Activated naive CD8-positive, alpha-beta T cell (primary cell): ENCODE measurements at regions not wholly inside any gene's neighbourhood (a gene's known extent, or its start where the extent isn't known, plus 50 kb on each side); places are given as distances from the start of the nearest gene placed in this dataset.

Experiments
- H3K27ac Mint-ChIP-seq: one replicate; pipeline ENCODE4 v1.8.0; 2021; ENCODE audit warnings: mixed read lengths
- H3K27me3 Mint-ChIP-seq: one replicate; pipeline ENCODE4 v1.8.0; 2021; ENCODE audit warnings: mixed read lengths
- H3K36me3 Mint-ChIP-seq: one replicate; pipeline ENCODE4 v1.8.0; 2021; ENCODE audit warnings: mixed read lengths
- H3K4me1 Mint-ChIP-seq: one replicate; pipeline ENCODE4 v1.8.0; 2021; ENCODE audit warnings: low read depth, mixed read lengths
- H3K4me3 Mint-ChIP-seq: one replicate; pipeline ENCODE4 v1.8.0; 2021; ENCODE audit warnings: mild to moderate bottlenecking, mixed read lengths
- H3K9me3 Mint-ChIP-seq: one replicate; pipeline ENCODE4 v1.8.0; 2021; ENCODE audit warnings: low read depth, mixed read lengths

DNA sequence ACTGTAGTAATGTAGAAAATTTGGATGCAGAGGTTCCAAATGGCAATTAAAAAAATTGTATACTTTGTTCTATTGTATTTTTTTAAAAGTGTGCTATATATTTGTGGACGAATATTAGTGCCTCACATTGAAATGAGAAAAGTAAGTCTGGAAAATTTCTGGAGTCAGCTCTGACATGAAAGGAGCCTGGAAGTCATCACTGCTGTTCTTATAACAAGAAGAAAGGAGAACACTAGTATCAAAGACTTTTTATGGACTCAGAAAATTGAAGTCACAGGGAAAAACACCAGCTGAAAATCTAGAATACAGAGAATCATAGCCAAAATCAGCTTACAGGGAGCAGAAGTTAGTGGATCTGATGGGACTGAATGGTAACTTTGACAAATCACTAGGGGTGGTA, 1450.7 kb upstream of the SPRY2 start:
- no peaks in the 10 kb centered on the region for H3K4me1 Mint-ChIP-seq
- peaks cover 13% of the 10 kb centered on the region for H3K9me3 Mint-ChIP-seq
- no peak overlapping the region for H3K4me3 Mint-ChIP-seq
- H3K27me3 Mint-ChIP-seq, result no peaks in the 10 kb centered on the region
- H3K36me3 Mint-ChIP-seq, result no peaks in the 10 kb centered on the region
- H3K27ac Mint-ChIP-seq, result no peak overlapping the region

DNA sequence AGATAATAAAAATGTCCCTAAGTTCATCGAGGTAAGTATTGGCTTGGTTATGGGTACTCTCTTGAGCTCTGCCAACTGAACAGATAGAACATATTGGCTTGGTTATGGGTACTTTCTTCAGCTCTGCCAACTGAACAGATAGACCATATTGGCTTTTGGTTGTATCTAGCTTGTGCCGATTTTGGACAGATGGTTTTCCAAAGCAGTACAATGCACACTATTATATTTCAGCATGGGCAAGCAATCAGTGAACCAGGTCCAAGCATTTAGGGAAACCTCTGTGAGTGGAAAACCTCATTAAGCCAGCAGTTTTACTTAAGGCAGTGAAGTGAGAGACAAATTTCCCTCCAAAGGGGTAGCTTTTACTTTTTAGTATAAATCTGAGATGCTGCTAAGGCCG, 1440.5 kb upstream of the SPRY2 start:
- Mint-ChIP-seq H3K4me3 (no peak overlapping the region), H3K9me3 (peaks cover 3% of the 10 kb centered on the region)

DNA sequence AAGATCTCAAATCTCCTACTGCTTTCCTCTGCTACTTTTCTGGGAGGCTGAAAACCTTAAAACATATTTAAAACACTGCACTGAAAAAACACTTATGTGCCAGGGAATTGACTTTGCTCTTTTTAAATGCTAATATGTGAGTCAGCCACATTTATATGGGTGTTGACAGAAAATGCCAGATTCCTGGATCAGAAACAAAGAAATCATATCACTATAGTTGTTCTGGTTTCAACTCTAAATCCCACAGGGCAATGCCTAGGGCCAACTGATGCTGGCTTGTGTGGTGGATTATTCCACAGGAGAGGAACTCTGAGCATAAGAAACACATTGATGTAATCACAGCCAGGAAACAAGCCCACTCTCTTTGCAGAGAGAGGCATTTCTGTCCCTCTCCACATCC, 1439.0 kb upstream of the SPRY2 start:
- Mint-ChIP-seq H3K36me3 (no peaks in the 10 kb centered on the region), H3K9me3 (no peaks in the 10 kb centered on the region), H3K4me1 (no peaks in the 10 kb centered on the region), H3K27me3 (no peaks in the 10 kb centered on the region), H3K27ac (no peak overlapping the region), H3K4me3 (no peak overlapping the region)

More for the DNA sequence above, 1440.5 kb upstream of the SPRY2 start:
- no peak overlapping the region for H3K27ac Mint-ChIP-seq
- H3K27me3 Mint-ChIP-seq, result no peaks in the 10 kb centered on the region
- no peaks in the 10 kb centered on the region for H3K4me1 Mint-ChIP-seq
- H3K36me3 Mint-ChIP-seq, result no peaks in the 10 kb centered on the region

DNA sequence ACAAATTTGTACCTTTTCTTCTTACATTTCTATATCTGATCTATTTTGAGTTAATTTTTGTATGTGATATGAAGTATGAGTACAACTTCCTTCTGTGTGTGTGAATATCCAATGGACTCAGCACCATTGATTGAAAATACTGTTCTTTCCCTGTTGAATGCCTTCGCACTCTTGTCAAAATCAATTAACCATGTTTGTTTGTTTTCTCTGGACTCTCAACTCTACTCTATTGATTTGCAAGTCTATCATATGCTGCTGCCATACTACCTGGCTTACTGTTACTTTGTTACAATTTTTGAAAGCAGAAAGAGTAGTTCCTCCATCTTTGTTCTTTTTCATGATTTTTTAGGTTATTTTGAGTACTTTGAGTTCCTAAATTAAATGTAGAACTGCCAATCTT, 1437.4 kb upstream of the SPRY2 start:
- H3K4me3 Mint-ChIP-seq, result no peak overlapping the region
- no peak overlapping the region for H3K27ac Mint-ChIP-seq
- H3K9me3 Mint-ChIP-seq, result peaks cover 6% of the 10 kb centered on the region
- no peaks in the 10 kb centered on the region for H3K4me1 Mint-ChIP-seq
- H3K36me3 Mint-ChIP-seq, result no peaks in the 10 kb centered on the region
- no peaks in the 10 kb centered on the region for H3K27me3 Mint-ChIP-seq

DNA sequence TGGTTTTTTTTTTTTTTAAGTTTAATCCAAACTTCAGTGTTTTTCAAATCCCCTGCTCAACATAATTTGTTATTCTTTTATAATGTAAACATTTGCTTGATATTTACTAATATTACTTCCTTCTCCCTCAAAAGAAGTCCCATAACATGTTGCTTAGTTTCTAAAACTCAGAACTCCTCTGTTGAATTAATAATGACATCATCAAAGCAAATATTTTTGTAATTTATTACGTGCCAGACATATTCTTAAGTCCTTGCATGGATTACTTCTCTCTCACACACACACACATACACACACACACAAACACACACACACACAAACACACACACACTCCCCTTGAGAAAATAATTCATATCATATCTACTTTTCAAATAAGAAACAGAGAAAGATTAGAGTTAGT, 1432.3 kb upstream of the SPRY2 start:
- Mint-ChIP-seq H3K36me3 (no peaks in the 10 kb centered on the region), H3K9me3 (peaks cover 16% of the 10 kb centered on the region), H3K4me3 (no peak overlapping the region), H3K27me3 (no peaks in the 10 kb centered on the region), H3K27ac (no peak overlapping the region), H3K4me1 (no peaks in the 10 kb centered on the region)

DNA sequence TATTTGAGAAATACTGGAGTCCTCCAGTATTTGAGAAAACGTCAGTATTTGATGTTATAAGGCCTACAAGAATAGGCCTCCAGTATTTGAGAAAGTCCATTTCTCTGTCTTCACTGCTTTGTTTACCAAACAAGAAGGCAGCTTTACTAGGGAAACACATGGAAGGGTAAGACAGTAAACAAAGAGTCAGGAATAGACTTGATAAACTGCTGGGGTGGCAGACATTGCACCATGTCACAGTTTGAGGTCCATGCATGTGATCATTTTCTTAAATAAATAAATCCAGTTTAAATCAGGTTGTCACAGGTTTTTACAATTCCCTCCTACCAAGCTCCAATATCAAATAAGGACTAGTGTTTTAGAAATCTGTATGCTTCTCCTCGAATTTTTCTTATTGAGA, 1431.0 kb upstream of the SPRY2 start:
- H3K4me3 Mint-ChIP-seq, result no peak overlapping the region
- H3K36me3 Mint-ChIP-seq, result no peaks in the 10 kb centered on the region
- H3K9me3 Mint-ChIP-seq, result peaks cover 16% of the 10 kb centered on the region
- H3K27me3 Mint-ChIP-seq, result no peaks in the 10 kb centered on the region
- H3K4me1 Mint-ChIP-seq, result no peaks in the 10 kb centered on the region
- no peak overlapping the region for H3K27ac Mint-ChIP-seq

DNA sequence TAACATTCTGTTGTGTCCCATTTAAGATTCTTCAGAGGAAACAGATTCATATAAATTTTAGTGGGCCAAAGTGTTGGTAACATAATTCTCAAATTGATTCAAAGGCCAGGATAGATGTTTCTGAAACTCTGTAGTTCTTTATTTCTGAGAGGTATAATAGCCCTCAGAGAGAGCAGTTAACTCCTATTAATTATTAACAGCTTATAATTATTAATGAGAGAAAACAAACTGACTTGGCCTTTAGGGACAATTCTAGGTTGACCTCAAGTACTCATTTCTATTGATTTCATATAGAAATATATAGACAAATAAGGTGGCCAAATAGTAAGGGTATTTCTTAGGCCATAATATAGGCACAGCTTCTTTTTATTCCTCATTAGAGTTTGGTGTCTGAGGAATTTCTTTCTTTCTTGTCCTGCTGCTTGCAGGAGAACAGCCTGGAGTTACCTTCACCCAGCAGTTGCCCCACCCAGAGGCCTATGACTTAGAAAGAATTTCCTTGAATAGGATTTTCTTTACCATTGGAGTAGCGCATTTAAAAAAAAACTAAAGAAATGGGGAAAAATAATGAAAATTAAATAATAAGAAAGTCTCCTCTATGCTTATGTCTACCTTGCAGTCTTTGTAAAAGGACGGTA, 1430.1 kb upstream of the SPRY2 start:
- Mint-ChIP-seq H3K27ac (no peak overlapping the region), H3K4me3 (no peak overlapping the region), H3K4me1 (no peaks in the 10 kb centered on the region), H3K27me3 (no peaks in the 10 kb centered on the region), H3K9me3 (peaks cover 16% of the 10 kb centered on the region), H3K36me3 (no peaks in the 10 kb centered on the region)

DNA sequence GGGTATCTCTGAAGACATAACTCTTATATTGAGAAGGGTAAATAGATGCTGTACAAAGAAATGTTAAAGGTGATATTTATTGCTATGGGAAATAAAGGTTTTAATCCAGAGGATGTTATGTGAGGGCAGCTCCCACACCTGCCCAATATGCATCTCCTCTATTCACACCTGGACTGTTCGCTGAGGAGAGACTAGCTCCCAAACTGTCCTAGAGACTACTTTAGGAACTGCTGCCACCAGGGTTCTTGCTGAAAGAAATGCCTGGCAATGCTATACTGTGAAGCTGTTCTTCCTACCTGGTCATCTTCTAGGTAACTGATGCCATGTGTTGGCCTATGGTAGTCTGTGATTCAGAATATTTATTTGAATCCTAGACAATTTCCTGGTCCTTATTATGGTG, 1421.5 kb upstream of the SPRY2 start:
- H3K9me3 Mint-ChIP-seq, result no peaks in the 10 kb centered on the region
- no peak overlapping the region for H3K27ac Mint-ChIP-seq
- no peaks in the 10 kb centered on the region for H3K36me3 Mint-ChIP-seq
- no peaks in the 10 kb centered on the region for H3K4me1 Mint-ChIP-seq
- no peaks in the 10 kb centered on the region for H3K27me3 Mint-ChIP-seq
- no peak overlapping the region for H3K4me3 Mint-ChIP-seq

DNA sequence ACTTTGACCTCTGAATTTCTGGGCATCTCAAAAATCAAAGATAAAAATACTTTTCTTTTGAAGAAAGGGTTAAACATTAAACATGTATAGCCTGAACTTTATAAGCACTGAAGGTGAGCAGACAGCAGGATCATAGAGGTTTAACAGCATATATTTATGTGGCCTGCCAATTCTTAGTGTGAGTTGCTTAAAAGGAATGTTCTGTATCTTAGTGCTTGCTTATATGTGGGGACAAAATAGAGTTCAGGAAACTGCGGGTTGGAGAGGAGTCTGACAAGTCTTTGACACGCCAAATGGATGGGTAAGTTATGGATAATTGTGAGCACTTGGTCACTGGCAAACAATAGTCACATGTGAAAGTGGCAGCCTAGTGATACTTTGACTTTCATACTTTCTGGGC, 1419.4 kb upstream of the SPRY2 start:
- no peaks in the 10 kb centered on the region for H3K27me3 Mint-ChIP-seq
- no peak overlapping the region for H3K4me3 Mint-ChIP-seq
- no peak overlapping the region for H3K27ac Mint-ChIP-seq
- H3K4me1 Mint-ChIP-seq, result no peaks in the 10 kb centered on the region
- H3K36me3 Mint-ChIP-seq, result no peaks in the 10 kb centered on the region
- no peaks in the 10 kb centered on the region for H3K9me3 Mint-ChIP-seq

DNA sequence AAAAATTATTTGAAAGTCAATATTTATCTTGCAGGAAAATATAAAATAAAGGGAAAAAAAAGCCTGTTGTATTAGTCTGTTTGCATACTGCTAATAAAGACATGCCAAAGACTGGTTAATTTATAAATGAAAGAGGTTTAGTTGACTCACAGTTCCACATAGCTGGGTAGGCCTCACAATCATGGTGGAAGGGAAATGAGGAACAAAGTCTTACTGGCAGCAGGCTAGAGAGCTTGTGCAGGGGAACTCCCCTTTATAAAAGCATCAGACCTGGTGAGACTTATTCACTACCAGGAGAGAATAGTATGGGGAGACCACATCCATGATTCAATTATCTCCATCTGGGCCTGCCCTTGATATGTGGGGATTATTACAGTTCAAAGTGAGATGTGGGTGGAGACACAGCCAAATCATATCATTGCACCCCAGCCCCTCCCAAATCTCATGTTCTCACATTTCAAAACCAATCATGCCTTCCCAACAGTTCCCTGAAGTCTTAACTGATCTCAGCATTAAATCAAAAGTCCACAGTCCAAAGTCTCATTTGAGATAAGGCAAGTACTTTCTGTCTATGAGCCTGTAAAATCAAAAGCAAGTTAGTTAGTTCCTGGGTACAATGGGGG, 1416.5 kb upstream of the SPRY2 start:
- no peak overlapping the region for H3K27ac Mint-ChIP-seq
- H3K36me3 Mint-ChIP-seq, result no peaks in the 10 kb centered on the region
- no peaks in the 10 kb centered on the region for H3K4me1 Mint-ChIP-seq
- no peak overlapping the region for H3K4me3 Mint-ChIP-seq
- H3K27me3 Mint-ChIP-seq, result no peaks in the 10 kb centered on the region
- peaks cover 7% of the 10 kb centered on the region for H3K9me3 Mint-ChIP-seq

DNA sequence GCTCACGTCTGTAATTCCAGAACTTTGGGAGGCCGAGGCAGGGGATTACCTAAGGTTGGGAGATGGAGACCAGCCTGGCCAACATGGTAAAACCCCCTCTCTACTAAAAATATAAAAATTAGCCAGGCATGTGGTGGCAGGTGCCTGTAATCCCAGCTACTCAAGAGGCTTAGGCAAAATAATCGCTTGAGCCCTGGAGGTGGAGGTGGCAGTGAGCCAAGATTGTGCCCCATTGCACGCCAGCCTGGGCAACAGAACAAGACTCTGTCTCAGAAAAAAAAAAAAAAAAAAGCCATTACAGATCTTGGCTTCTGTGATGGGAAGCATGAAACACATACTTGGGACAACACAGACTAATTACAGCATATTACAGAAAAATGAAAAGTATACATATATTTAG, 1404.5 kb upstream of the SPRY2 start:
- Mint-ChIP-seq H3K4me1 (no peaks in the 10 kb centered on the region), H3K9me3 (peaks cover 5% of the 10 kb centered on the region), H3K27me3 (no peaks in the 10 kb centered on the region), H3K4me3 (no peak overlapping the region), H3K36me3 (no peaks in the 10 kb centered on the region), H3K27ac (no peak overlapping the region)

DNA sequence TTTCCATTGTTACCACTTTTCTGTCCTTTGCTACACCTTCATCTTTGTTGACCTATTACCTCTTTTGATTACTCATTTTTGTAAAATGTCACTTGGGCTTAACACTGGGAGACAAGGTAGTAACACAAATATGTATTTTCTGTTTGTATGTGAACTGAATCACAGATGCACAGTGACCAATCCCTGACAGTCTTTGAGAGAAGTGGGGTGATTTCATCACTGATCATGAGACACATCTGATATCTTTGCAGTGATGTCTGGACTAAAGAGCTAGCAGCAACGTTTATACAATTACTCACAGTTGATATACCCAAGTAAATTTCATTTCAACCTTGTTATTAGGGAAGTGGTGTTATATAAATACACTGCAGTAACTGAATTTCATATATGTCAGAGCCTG, 1397.4 kb upstream of the SPRY2 start:
- Mint-ChIP-seq H3K36me3 (no peaks in the 10 kb centered on the region), H3K4me1 (no peaks in the 10 kb centered on the region), H3K27me3 (no peaks in the 10 kb centered on the region), H3K9me3 (peaks cover 28% of the 10 kb centered on the region), H3K27ac (no peak overlapping the region), H3K4me3 (no peak overlapping the region)

DNA sequence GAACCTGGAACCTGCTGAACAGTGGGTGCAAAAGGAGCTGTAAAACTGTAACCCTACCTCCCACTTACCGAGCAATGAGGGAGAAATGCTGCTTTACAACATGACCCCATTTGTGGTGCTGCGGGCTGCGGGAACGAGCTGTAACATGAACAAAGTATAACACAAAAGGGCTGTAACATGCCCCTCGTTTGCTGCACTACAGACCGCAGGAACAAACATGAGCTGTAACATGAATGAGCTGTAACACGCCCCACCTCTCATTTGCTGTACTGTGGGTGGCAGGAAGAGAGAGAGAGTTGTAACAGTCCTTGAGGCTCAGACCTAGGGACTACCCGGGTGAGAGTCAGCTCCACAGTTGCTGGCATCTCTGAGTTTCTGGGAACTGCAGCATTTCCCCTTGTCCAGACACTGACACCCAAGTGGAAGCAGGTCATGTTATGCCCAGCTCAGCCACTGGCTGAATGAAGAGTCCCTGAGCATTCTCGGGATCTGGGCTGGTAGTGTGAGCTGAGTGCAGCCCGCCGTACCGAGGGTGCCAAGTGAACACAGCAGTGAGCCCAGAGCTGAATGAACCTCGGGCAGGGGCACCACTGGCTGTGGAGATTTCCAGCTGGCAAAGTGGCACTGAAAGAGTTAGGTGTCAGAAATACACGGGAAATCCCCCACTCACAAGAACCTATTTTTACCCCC, 1385.3 kb upstream of the SPRY2 start:
- Mint-ChIP-seq H3K4me3 (no peak overlapping the region), H3K4me1 (no peaks in the 10 kb centered on the region), H3K36me3 (no peaks in the 10 kb centered on the region), H3K27ac (no peak overlapping the region), H3K27me3 (no peaks in the 10 kb centered on the region), H3K9me3 (peaks cover 23% of the 10 kb centered on the region)

DNA sequence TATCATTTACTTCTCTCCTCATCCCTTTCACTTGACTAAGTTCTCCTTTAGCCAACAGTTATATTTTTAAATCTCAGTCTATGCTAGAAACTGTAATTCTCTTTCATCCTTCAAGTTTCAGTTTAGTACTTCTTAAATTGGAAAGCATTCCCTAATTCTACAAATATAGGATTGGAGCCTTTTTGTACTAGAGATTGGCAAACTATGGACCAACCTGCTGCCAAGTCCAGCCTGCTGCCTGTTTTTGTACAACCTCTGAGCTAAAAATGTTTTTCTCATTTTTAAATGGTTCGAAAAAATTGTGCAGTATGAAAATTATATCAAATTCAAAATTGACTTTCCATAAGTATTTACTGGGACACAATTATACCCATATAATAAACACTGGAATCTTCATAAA, 1381.5 kb upstream of the SPRY2 start:
- no peaks in the 10 kb centered on the region for H3K36me3 Mint-ChIP-seq

DNA sequence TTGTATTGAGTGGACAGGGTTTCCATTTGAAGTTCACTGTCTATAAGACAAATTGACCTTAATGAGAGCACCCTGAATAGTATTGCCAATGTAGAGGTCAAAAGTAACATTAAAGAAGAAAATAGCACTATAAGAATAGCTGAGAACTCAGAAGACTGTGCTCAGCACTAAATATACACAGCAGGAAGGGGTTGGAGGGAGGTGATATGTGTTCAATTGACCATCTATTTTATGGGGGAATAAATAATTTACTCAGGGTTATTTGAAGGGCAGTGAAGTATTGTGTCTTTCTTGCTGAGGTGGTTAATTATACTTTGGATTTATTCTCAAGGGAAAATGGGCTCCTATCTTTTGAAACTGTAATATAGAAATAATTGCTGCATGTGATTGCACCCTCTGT, 1380.5 kb upstream of the SPRY2 start:
- Mint-ChIP-seq H3K9me3 (peaks cover 17% of the 10 kb centered on the region), H3K4me1 (no peaks in the 10 kb centered on the region), H3K36me3 (no peaks in the 10 kb centered on the region), H3K27ac (no peak overlapping the region), H3K4me3 (no peak overlapping the region), H3K27me3 (no peaks in the 10 kb centered on the region)

More for the DNA sequence above, 1381.5 kb upstream of the SPRY2 start:
- no peak overlapping the region for H3K4me3 Mint-ChIP-seq
- H3K4me1 Mint-ChIP-seq, result no peaks in the 10 kb centered on the region
- peaks cover 20% of the 10 kb centered on the region for H3K9me3 Mint-ChIP-seq
- no peak overlapping the region for H3K27ac Mint-ChIP-seq
- H3K27me3 Mint-ChIP-seq, result no peaks in the 10 kb centered on the region

DNA sequence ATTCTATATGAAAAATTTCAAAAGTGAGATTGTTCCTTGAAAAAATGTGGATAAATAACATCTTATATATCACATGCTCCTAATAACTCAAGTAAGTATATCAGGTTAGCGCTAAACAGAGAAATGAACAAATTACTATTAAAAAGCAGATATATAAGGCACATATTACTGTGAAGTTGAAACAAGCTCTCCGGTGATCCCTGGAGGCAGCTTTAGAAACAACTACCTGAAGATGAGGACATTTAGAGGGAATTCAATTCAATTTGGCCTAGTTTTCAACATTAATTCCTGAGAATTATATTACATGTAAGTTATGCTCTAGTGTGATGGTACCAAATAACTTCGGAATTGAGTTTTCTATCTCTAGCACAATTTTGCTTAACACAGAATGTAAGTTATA, 1373.6 kb upstream of the SPRY2 start:
- no peak overlapping the region for H3K27ac Mint-ChIP-seq
- no peak overlapping the region for H3K4me3 Mint-ChIP-seq
- H3K36me3 Mint-ChIP-seq, result no peaks in the 10 kb centered on the region
- H3K9me3 Mint-ChIP-seq, result peaks cover 15% of the 10 kb centered on the region
- no peaks in the 10 kb centered on the region for H3K27me3 Mint-ChIP-seq
- H3K4me1 Mint-ChIP-seq, result no peaks in the 10 kb centered on the region
